ENCODE measurements at regions not wholly inside any gene's neighbourhood (a gene's known extent, or its start where the extent isn't known, plus 50 kb on each side); places are given as distances from the start of the nearest gene placed in this dataset.

- Histone ChIP-seq H3K9ac (ENCODE audit: low read length) (no peak overlapping the region), H3K27me3 (ENCODE audit: low read depth, low read length) (peaks cover 15% of the 10 kb centered on the region; the same call in 1 of the 2 replicates), H3K9me3 (ENCODE audit: insufficient read depth, low read length) (no peaks in the 10 kb centered on the region), H3K4me2 (ENCODE audit: low read length) (no peak overlapping the region), H2AFZ (ENCODE audit: low read depth, low read length) (no peak overlapping the region), H4K20me1 (ENCODE audit: insufficient read depth, low read length) (no peaks in the 10 kb centered on the region), H3K4me1 (ENCODE audit: low read length) (no peaks in the 10 kb centered on the region), H3K27ac (ENCODE audit: low read length) (no peak overlapping the region), H3K4me3 (ENCODE audit: low read length) (no peak overlapping the region), H3K36me3 (replicated peaks; ENCODE audit: low read depth, low read length) (no peaks in the 10 kb centered on the region), H3K79me2 (ENCODE audit: low read length) (no peaks in the 10 kb centered on the region)
- TF ChIP-seq EZH2phosphoT487 (IDR thresholded peaks at IDR 0.05; ENCODE audit: low read depth): no peak
- TF ChIP-seq CTCF (IDR thresholded peaks at IDR 0.05; ENCODE audit: low read depth, low read length): no peak
Measured at GRCh38 chr15:92541291-92542200, 114.0 kb downstream of the FAM174B start.

- Histone ChIP-seq H3K27ac (ENCODE audit: low read length) (no peak overlapping the region), H3K4me3 (ENCODE audit: low read length) (no peak overlapping the region), H3K4me2 (ENCODE audit: low read length) (no peak overlapping the region), H3K79me2 (ENCODE audit: low read length) (no peaks in the 10 kb centered on the region), H3K36me3 (replicated peaks; ENCODE audit: low read depth, low read length) (no peaks in the 10 kb centered on the region), H3K9me3 (ENCODE audit: insufficient read depth, low read length) (no peaks in the 10 kb centered on the region), H4K20me1 (ENCODE audit: insufficient read depth, low read length) (no peaks in the 10 kb centered on the region), H3K27me3 (ENCODE audit: low read depth, low read length) (peaks cover 23% of the 10 kb centered on the region; the same call in 1 of the 2 replicates), H3K4me1 (ENCODE audit: low read length) (no peaks in the 10 kb centered on the region), H3K9ac (ENCODE audit: low read length) (no peak overlapping the region), H2AFZ (ENCODE audit: low read depth, low read length) (no peak overlapping the region)
- no peak for TF ChIP-seq CTCF (IDR thresholded peaks at IDR 0.05; ENCODE audit: low read depth, low read length)
- no peak for TF ChIP-seq EZH2phosphoT487 (IDR thresholded peaks at IDR 0.05; ENCODE audit: low read depth)
Measured at GRCh38 chr15:92538115-92538514, 117.5 kb downstream of the FAM174B start.

GRCh38 chr15:92533298-92533697 lies 122.3 kb downstream of the FAM174B start:
- Histone ChIP-seq H3K4me2 (ENCODE audit: low read length) (no peak overlapping the region), H3K36me3 (replicated peaks; ENCODE audit: low read depth, low read length) (no peaks in the 10 kb centered on the region), H3K27me3 (ENCODE audit: low read depth, low read length) (peaks cover 46% of the 10 kb centered on the region), H3K9ac (ENCODE audit: low read length) (no peak overlapping the region), H4K20me1 (ENCODE audit: insufficient read depth, low read length) (no peaks in the 10 kb centered on the region), H3K79me2 (ENCODE audit: low read length) (no peaks in the 10 kb centered on the region), H3K9me3 (ENCODE audit: insufficient read depth, low read length) (no peaks in the 10 kb centered on the region), H3K4me1 (ENCODE audit: low read length) (no peaks in the 10 kb centered on the region), H2AFZ (ENCODE audit: low read depth, low read length) (no peak overlapping the region), H3K27ac (ENCODE audit: low read length) (no peak overlapping the region), H3K4me3 (ENCODE audit: low read length) (no peak overlapping the region)
- TF ChIP-seq EZH2phosphoT487 (IDR thresholded peaks at IDR 0.05; ENCODE audit: low read depth) (no peak), CTCF (IDR thresholded peaks at IDR 0.05; ENCODE audit: low read depth, low read length) (no peak)

- TF ChIP-seq EZH2phosphoT487 (IDR thresholded peaks at IDR 0.05; ENCODE audit: low read depth) (no peak), CTCF (IDR thresholded peaks at IDR 0.05; ENCODE audit: low read depth, low read length) (no peak)
- Histone ChIP-seq H4K20me1 (ENCODE audit: insufficient read depth, low read length) (no peaks in the 10 kb centered on the region), H3K79me2 (ENCODE audit: low read length) (no peaks in the 10 kb centered on the region), H3K4me3 (ENCODE audit: low read length) (no peak overlapping the region), H3K4me2 (ENCODE audit: low read length) (no peak overlapping the region), H3K4me1 (ENCODE audit: low read length) (no peaks in the 10 kb centered on the region), H3K36me3 (replicated peaks; ENCODE audit: low read depth, low read length) (no peaks in the 10 kb centered on the region), H2AFZ (ENCODE audit: low read depth, low read length) (no peak overlapping the region), H3K9ac (ENCODE audit: low read length) (no peak overlapping the region), H3K27me3 (ENCODE audit: low read depth, low read length) (peaks cover 37% of the 10 kb centered on the region), H3K9me3 (ENCODE audit: insufficient read depth, low read length) (no peaks in the 10 kb centered on the region), H3K27ac (ENCODE audit: low read length) (no peak overlapping the region)
Measured at GRCh38 chr15:92531406-92531805, 124.2 kb downstream of the FAM174B start.
